Upper lobe of left lung (tissue), 6 donors: ENCODE measurements at regions not wholly inside any gene's neighbourhood (a gene's known extent, or its start where the extent isn't known, plus 50 kb on each side); places are given as distances from the start of the nearest gene placed in this dataset.

Source experiments
- ATAC-seq, 2 donors: fragments of 200-7000 bp; cut with Tn5 transposase; one replicate each; pipeline ENCODE4 v1.9.1; 2022; ENCODE audit warnings: mild to moderate bottlenecking in 2 of 2, moderate library complexity in 2 of 2; ENCODE audit not compliant: low FRiP score in 2 of 2
- DNase-seq, 2 donors: peaks; one replicate each; pipeline ENCODE4 v3.0.0-alpha.2; 2019 to 2020
- H3K27ac ChIP-seq, 4 donors: fragments of 200-600 bp; sonication (generic); one replicate each; pipeline ENCODE4 v1.5.1; 2016 to 2019
- H3K27me3 ChIP-seq, 4 donors: fragments of 200-600 bp; sonication (generic); one replicate each; pipeline ENCODE4 v1.5.1; 2017 to 2019
- H3K36me3 ChIP-seq, 4 donors: fragments of 200-600 bp; sonication (generic); one replicate each; pipeline ENCODE4 v1.5.1; 2016 to 2019
- H3K4me1 ChIP-seq, 4 donors: fragments of 200-600 bp; sonication (generic); one replicate each; pipeline ENCODE4 v1.5.1; 2018 to 2019
- H3K4me3 ChIP-seq, 4 donors: fragments of 200-600 bp; sonication (generic); one replicate each; pipeline ENCODE4 v1.5.1; 2017 to 2019; ENCODE audit warnings: mild to moderate bottlenecking in 2 of 4, moderate library complexity in 1 of 4
- H3K9me3 ChIP-seq, 4 donors: fragments of 200-600 bp; sonication (generic); one replicate each; pipeline ENCODE4 v1.5.1; 2018 to 2019
- CTCF ChIP-seq, 6 experiments: fragments of 450-650 bp in 4 of 6; fragments of 200-600 bp in 2 of 6; sonication (generic) in 2 of 6; IDR thresholded peaks; one replicate each; pipeline ENCODE4 v1.5.1; 2016 to 2019; ENCODE audit warnings: antibody characterized with exemption in 6 of 6
- EP300 ChIP-seq, 4 donors: sonication (generic); formaldehyde crosslinking; IDR thresholded peaks; one replicate each; pipeline ENCODE4 v1.5.1; 2017; ENCODE audit warnings: antibody characterized with exemption in 4 of 4, control low read depth in 2 of 4
- POLR2A ChIP-seq, 4 donors: fragments of 450-650 bp; IDR thresholded peaks; one replicate each; pipeline ENCODE4 v1.5.1; 2016 to 2017; ENCODE audit warnings: antibody characterized with exemption in 4 of 4, mild to moderate bottlenecking in 2 of 4
- POLR2AphosphoS5 ChIP-seq, 2 donors: sonication (generic); formaldehyde crosslinking; IDR thresholded peaks; one replicate each; pipeline ENCODE4 v1.5.1; 2017; ENCODE audit warnings: antibody characterized with exemption in 2 of 2
- WGBS, 2 donors: methylation state at CpG; one replicate each; pipeline ENCODE4 v1.1.5; 2017 to 2018; 5-methylcytosine and 5-hydroxymethylcytosine counted together
- donor health status: DM: no; HTN: no; CAD: no; lungs with moderate emphysema.
- donor health status: DM: no; HTN: yes; CAD: no; lungs with severe emphysema.

- Histone ChIP-seq H3K4me1 (peaks cover 5 to 24% (median 10%) of the 10 kb centered on the region in 4 donors), H3K36me3 (no peaks in the 10 kb centered on the region), H3K27me3 (no peaks in the 10 kb centered on the region), H3K9me3 (no peaks in the 10 kb centered on the region), H3K4me3 (no peak overlapping the region), H3K27ac (no peak overlapping the region)
- DNase-seq (no peak), ATAC-seq (no peak)
- 76 to 78% methylated on average over 3 to 4 of the region's 4 CpGs for WGBS, 2 donors
- TF ChIP-seq POLR2AphosphoS5 (IDR thresholded peaks at IDR 0.05) = no peak
- no peak for TF ChIP-seq CTCF (IDR thresholded peaks at IDR 0.05)
- TF ChIP-seq POLR2A (IDR thresholded peaks at IDR 0.05) = no peak
Measured at GRCh38 chr20:60064554-60065196, 106.5 kb downstream of the CDH26 start.

- no peaks in the 10 kb centered on the region for H3K27me3 ChIP-seq
- TF ChIP-seq POLR2A (IDR thresholded peaks at IDR 0.05) (no peak), CTCF (IDR thresholded peaks at IDR 0.05) (no peak), EP300 (IDR thresholded peaks at IDR 0.05) (no peak), POLR2AphosphoS5 (IDR thresholded peaks at IDR 0.05) (no peak)
- DNase-seq = no peak
- no peak overlapping the region for H3K4me3 ChIP-seq
- H3K27ac ChIP-seq = no peak overlapping the region
- no peaks in the 10 kb centered on the region for H3K9me3 ChIP-seq
- ATAC-seq = no peak
- peaks cover 0 to 15% (median 2%) of the 10 kb centered on the region in 4 donors for H3K4me1 ChIP-seq
- 79 to 90% methylated on average over 7 to 9 of the region's 9 CpGs for WGBS, 2 donors
- H3K36me3 ChIP-seq = no peaks in the 10 kb centered on the region
Measured at GRCh38 chr20:60065741-60066437, 107.7 kb downstream of the CDH26 start.

- no peaks in the 10 kb centered on the region for H3K27me3 ChIP-seq
- H3K36me3 ChIP-seq = no peaks in the 10 kb centered on the region
- peaks cover 0 to 15% (median 2%) of the 10 kb centered on the region in 4 donors for H3K4me1 ChIP-seq
- TF ChIP-seq POLR2AphosphoS5 (IDR thresholded peaks at IDR 0.05) (no peak), CTCF (IDR thresholded peaks at IDR 0.05) (no peak), EP300 (IDR thresholded peaks at IDR 0.05) (no peak), POLR2A (IDR thresholded peaks at IDR 0.05) (no peak)
- no peak overlapping the region for H3K4me3 ChIP-seq
- WGBS, 2 donors = 58 to 62% methylated on average over 7 of the region's 7 CpGs
- ATAC-seq = no peak
- no peak overlapping the region for H3K27ac ChIP-seq
- H3K9me3 ChIP-seq = no peaks in the 10 kb centered on the region
- DNase-seq = no peak
Measured at GRCh38 chr20:60066438-60066823, 108.2 kb downstream of the CDH26 start.

- Histone ChIP-seq H3K36me3 (no peaks in the 10 kb centered on the region), H3K9me3 (no peaks in the 10 kb centered on the region), H3K4me3 (no peak overlapping the region), H3K4me1 (peaks cover 0 to 4% (median 1%) of the 10 kb centered on the region in 4 donors), H3K27me3 (no peaks in the 10 kb centered on the region), H3K27ac (no peak overlapping the region)
- ATAC-seq (no peak), DNase-seq (no peak)
- WGBS, 2 donors = 90 to 93% methylated on average over 8 of the region's 8 CpGs
- TF ChIP-seq POLR2AphosphoS5 (IDR thresholded peaks at IDR 0.05) (no peak), POLR2A (IDR thresholded peaks at IDR 0.05) (no peak), CTCF (IDR thresholded peaks at IDR 0.05) (no peak), EP300 (IDR thresholded peaks at IDR 0.05) (no peak)
Measured at GRCh38 chr20:60068509-60068908, 110.3 kb downstream of the CDH26 start.

GRCh38 chr20:60069656-60070055 is 111.4 kb downstream of the CDH26 start:
- 65 to 70% methylated on average over 7 to 8 of the region's 8 CpGs for WGBS, 2 donors
- Histone ChIP-seq H3K4me3 (no peak overlapping the region), H3K9me3 (no peaks in the 10 kb centered on the region), H3K27ac (no peak overlapping the region), H3K4me1 (no peaks in the 10 kb centered on the region), H3K27me3 (no peaks in the 10 kb centered on the region), H3K36me3 (no peaks in the 10 kb centered on the region)
- ATAC-seq (no peak), DNase-seq (no peak)
- TF ChIP-seq CTCF (IDR thresholded peaks at IDR 0.05) (no peak), POLR2A (IDR thresholded peaks at IDR 0.05) (no peak), POLR2AphosphoS5 (IDR thresholded peaks at IDR 0.05) (no peak), EP300 (IDR thresholded peaks at IDR 0.05) (no peak)
